HepG2 (cell line): ENCODE measurements at regions not wholly inside any gene's neighbourhood (a gene's known extent, or its start where the extent isn't known, plus 50 kb on each side); places are given as distances from the start of the nearest gene placed in this dataset.

ENCODE experiments used
- ATF5 ChIP-seq: sonication (generic); formaldehyde crosslinking; IDR thresholded peaks from 2 replicates; pipeline ENCODE4 v1.4.0; 2020; ENCODE audit warnings: mild to moderate bottlenecking, low read depth, missing genetic modification reagents
- BCL6 ChIP-seq: IDR thresholded peaks from 2 replicates; pipeline ENCODE4 v1.6.1; 2016; ENCODE audit warnings: missing genetic modification reagents, missing compliant biosample characterization
- BRCA1 ChIP-seq: sonication (generic); formaldehyde crosslinking; IDR thresholded peaks from 2 replicates; pipeline ENCODE4 v1.4.0; 2020; ENCODE audit warnings: missing genetic modification reagents
- BRD4 ChIP-seq: sonication (generic); formaldehyde crosslinking; IDR thresholded peaks from 2 replicates; pipeline ENCODE4 v1.4.0; 2020; ENCODE audit warnings: missing genetic modification reagents
- BRF2 ChIP-seq: sonication (generic); formaldehyde crosslinking; IDR thresholded peaks from 2 replicates; pipeline ENCODE4 v1.8.1; 2022; ENCODE audit warnings: mild to moderate bottlenecking, missing genetic modification reagents
- CBX1 ChIP-seq: IDR thresholded peaks from one replicate; pipeline ENCODE4 v1.6.1; 2016; ENCODE audit warnings: antibody characterized with exemption, low read depth
- CEBPZ ChIP-seq: IDR thresholded peaks from 2 replicates; pipeline ENCODE4 v1.6.1; 2012; ENCODE audit warnings: low read length, improper control_type of control experiment
- GATAD2A ChIP-seq: IDR thresholded peaks from 2 replicates; pipeline ENCODE4 v1.6.1; 2016
- IRF1 ChIP-seq: sonication (generic); formaldehyde crosslinking; IDR thresholded peaks from 2 replicates; pipeline ENCODE4 v1.4.0; 2020; ENCODE audit warnings: low read depth, mild to moderate bottlenecking, missing genetic modification reagents
- IRF2 ChIP-seq: IDR thresholded peaks from 2 replicates; pipeline ENCODE4 v1.6.1; 2018; ENCODE audit warnings: missing genetic modification reagents, missing compliant biosample characterization
- MATR3 ChIP-seq: sonication (generic); formaldehyde crosslinking; IDR thresholded peaks from 2 replicates; pipeline ENCODE4 v1.4.0; 2020; ENCODE audit warnings: missing genetic modification reagents
- MTA3 ChIP-seq: sonication (generic); formaldehyde crosslinking; IDR thresholded peaks from 2 replicates; pipeline ENCODE4 v1.4.0; 2020; ENCODE audit warnings: missing genetic modification reagents
- PAX8 ChIP-seq: sonication (generic); formaldehyde crosslinking; IDR thresholded peaks from 2 replicates; pipeline ENCODE4 v1.8.0; 2022; ENCODE audit warnings: mild to moderate bottlenecking, missing genetic modification reagents, borderline replicate concordance
- RFX1 ChIP-seq: fragments of 450-650 bp; IDR thresholded peaks from 2 replicates; pipeline ENCODE4 v1.6.1; 2017
- RORA ChIP-seq: sonication (generic); formaldehyde crosslinking; IDR thresholded peaks from 2 replicates; pipeline ENCODE4 v1.5.0; 2020; ENCODE audit warnings: mild to moderate bottlenecking, missing genetic modification reagents, moderate library complexity
- SAP130 ChIP-seq: IDR thresholded peaks from 2 replicates; pipeline ENCODE4 v1.6.1; 2016; ENCODE audit warnings: low read depth
- SIN3A ChIP-seq: IDR thresholded peaks from 2 replicates; pipeline ENCODE4 v1.6.1; 2011; ENCODE audit warnings: low read depth, mild to moderate bottlenecking, control low read depth, low read length, borderline replicate concordance
- SIX4 ChIP-seq: sonication (generic); formaldehyde crosslinking; IDR thresholded peaks from 2 replicates; pipeline ENCODE4 v1.4.0; 2020; ENCODE audit warnings: missing genetic modification reagents
- ZBTB33 ChIP-seq: sonication (generic); formaldehyde crosslinking; IDR thresholded peaks from 2 replicates; pipeline ENCODE4 v1.4.0; 2020; ENCODE audit warnings: missing genetic modification reagents
- ZBTB44 ChIP-seq: sonication (generic); formaldehyde crosslinking; IDR thresholded peaks from 2 replicates; pipeline ENCODE4 v1.4.0; 2020; ENCODE audit warnings: missing genetic modification reagents
- ZNF274 ChIP-seq: sonication (generic); formaldehyde crosslinking; IDR thresholded peaks from 2 replicates; pipeline ENCODE4 v1.5.1; 2020; ENCODE audit warnings: mild to moderate bottlenecking, missing genetic modification reagents
- ZNF737 ChIP-seq: sonication (generic); formaldehyde crosslinking; IDR thresholded peaks from 2 replicates; pipeline ENCODE4 v1.5.0; 2020; ENCODE audit warnings: missing genetic modification reagents, mild to moderate bottlenecking, borderline replicate concordance
- ZNF777 ChIP-seq: sonication (generic); formaldehyde crosslinking; IDR thresholded peaks from 2 replicates; pipeline ENCODE4 v1.4.0; 2020; ENCODE audit warnings: missing genetic modification reagents

- TF ChIP-seq BRF2 (no peak), ZNF274 (CRISPR knock-in tag) (no peak), RFX1 (peak; percentile 88), ATF5 (CRISPR knock-in tag) (no peak), GATAD2A (CRISPR knock-in tag) (peak; percentile 91), ZNF777 (CRISPR knock-in tag) (no peak), MTA3 (no peak), SIX4 (CRISPR knock-in tag) (no peak), CBX1 (peak; percentile 80), RORA (no peak), ZBTB44 (CRISPR knock-in tag) (no peak), SIN3A (0 out of 2 replicates have a peak, but pooled peaks have one; percentile 15), BRCA1 (CRISPR knock-in tag) (no peak), ZNF737 (no peak), PAX8 (CRISPR knock-in tag) (no peak), IRF1 (no peak), ZBTB33 (no peak), MATR3 (CRISPR knock-in tag) (no peak), BCL6 (CRISPR knock-in tag) (no peak; the same call in 1 of the 2 replicates), CEBPZ (no peak), IRF2 (CRISPR knock-in tag) (peak; percentile 85), BRD4 (CRISPR knock-in tag) (no peak), SAP130 (CRISPR knock-in tag) (peak; percentile 64)
Observed at GRCh38 chr1:157240495-157241184, 102.4 kb upstream of the ETV3 start (continued).
